HepG2 (cell line): ENCODE measurements at regions not wholly inside any gene's neighbourhood (a gene's known extent, or its start where the extent isn't known, plus 50 kb on each side); places are given as distances from the start of the nearest gene placed in this dataset.

ENCODE experiments used
- ATAC-seq: fragments of 200-7000 bp; cut with Tn5 transposase; 3 replicates; pipeline ENCODE4 v1.9.1; 2020; ENCODE audit warnings: mild to moderate bottlenecking, moderate library complexity
- BruUV-seq: library from RNA; stranded (reverse); fragments of 400-500 nt; replicated peaks from 2 replicates; lab custom pipeline; 2021; lab: Mats Ljungman, UMichigan
- CTCF ChIA-PET: fragments of 300-600 bp; formaldehyde crosslinking; extraction: SDS; loops from one replicate; lab custom pipeline; 2021; ENCODE audit warnings: low total read pairs, inconsistent platforms, low intra/inter-chr PET ratio; lab: Yijun Ruan, JAX
- POLR2A ChIA-PET: fragments of 350-600 bp; sonication (Branson Sonifier 250); formaldehyde crosslinking; loops from one replicate; lab custom pipeline; 2020; ENCODE audit warnings: antibody characterized with exemption, inconsistent platforms; lab: Yijun Ruan, JAX
- DNase-seq: peaks from one replicate; pipeline ENCODE4 v3.0.0-alpha.2; 2015; ENCODE audit warnings: low spot score
- FAIRE-seq: peaks from 3 replicates; lab custom pipeline; 2011; peaks lifted over from hg19 to GRCh38; lab: Jason Lieb, UNC
- H2AFZ ChIP-seq: one replicate; pipeline ENCODE4 v1.6.1; 2011; ENCODE audit warnings: low read length, inconsistent platforms
- H3K27ac ChIP-seq: fragments of 300-600 bp; 3 replicates; pipeline ENCODE4 v1.8.0; 2011; ENCODE audit warnings: mixed run types, mild to moderate bottlenecking, mixed read lengths, low read length, inconsistent platforms; ENCODE audit not compliant: insufficient read depth; ENCODE audit errors: extremely low read length
- H3K27me3 ChIP-seq, 2 experiments: fragments of 200-600 bp in 1 of 2; 2 replicates in 1 of 2; 3 replicates in 1 of 2; pipeline versions ENCODE4 v1.6.0 to v1.8.0; 2011; ENCODE audit warnings: low read length in 2 of 2, mild to moderate bottlenecking in 2 of 2, moderate library complexity in 2 of 2, inconsistent platforms in 1 of 2; ENCODE audit not compliant: insufficient read depth in 2 of 2, control insufficient read depth in 1 of 2
- H3K36me3 ChIP-seq, 2 experiments: fragments of 200-600 bp in 1 of 2; replicated peaks in 1 of 2; 2 replicates in 1 of 2; 3 replicates in 1 of 2; pipeline versions ENCODE4 v1.5.1 to v1.8.0; 2011; ENCODE audit warnings: low read length in 2 of 2, inconsistent platforms in 1 of 2; ENCODE audit not compliant: insufficient read depth in 2 of 2, control insufficient read depth in 1 of 2
- H3K4me1 ChIP-seq: 2 replicates; pipeline ENCODE4 v1.5.1; 2012; ENCODE audit warnings: low read length, inconsistent platforms; ENCODE audit not compliant: insufficient read depth
- H3K4me2 ChIP-seq: 2 replicates; pipeline ENCODE4 v1.6.0; 2011; ENCODE audit warnings: low read depth, low read length, inconsistent platforms
- H3K4me3 ChIP-seq, 3 experiments: fragments of 200-600 bp in 1 of 3; sonication (generic), shearing (Covaris generic) in 1 of 3; replicated peaks in 1 of 3; 2 replicates each; pipeline ENCODE4 v1.5.1; 2011 to 2016; ENCODE audit warnings: low read length in 3 of 3, inconsistent platforms in 2 of 3, low read depth in 2 of 3, mild to moderate bottlenecking in 2 of 3, control low read depth in 1 of 3, mixed read lengths in 1 of 3; ENCODE audit not compliant: insufficient read depth in 1 of 3
- H3K79me2 ChIP-seq: one replicate; pipeline ENCODE4 v1.6.1; 2011; ENCODE audit warnings: low read length, inconsistent platforms; ENCODE audit not compliant: insufficient read depth
- H3K9ac ChIP-seq: 2 replicates; pipeline ENCODE4 v1.6.0; 2011; ENCODE audit warnings: mild to moderate bottlenecking, low read depth, low read length, inconsistent platforms; ENCODE audit not compliant: insufficient read depth
- H3K9me3 ChIP-seq: 2 replicates; pipeline ENCODE4 v1.5.1; 2012; ENCODE audit warnings: mild to moderate bottlenecking, low read length
- H4K20me1 ChIP-seq: 2 replicates; pipeline ENCODE4 v1.6.0; 2011; ENCODE audit warnings: inconsistent platforms, mild to moderate bottlenecking, low read length, moderate library complexity; ENCODE audit not compliant: insufficient read depth
- HIVEP1 ChIP-seq: sonication (generic); formaldehyde crosslinking; IDR thresholded peaks from 2 replicates; pipeline ENCODE4 v1.4.0; 2020; ENCODE audit warnings: mild to moderate bottlenecking, missing genetic modification reagents
- HNRNPL ChIP-seq: fragments of 200-400 bp; formaldehyde crosslinking; IDR thresholded peaks from 2 replicates; pipeline ENCODE4 v1.6.1; 2017; ENCODE audit warnings: mild to moderate bottlenecking, low read depth, low read length
- KDM1A ChIP-seq: IDR thresholded peaks from 2 replicates; pipeline ENCODE4 v1.6.1; 2016; ENCODE audit warnings: missing compliant biosample characterization
- KLF12 ChIP-seq: sonication (generic); formaldehyde crosslinking; IDR thresholded peaks from 2 replicates; pipeline ENCODE4 v1.4.0; 2020; ENCODE audit warnings: missing genetic modification reagents, borderline replicate concordance
- PHB2 ChIP-seq: fragments of 450-650 bp; IDR thresholded peaks from 2 replicates; pipeline ENCODE4 v1.6.1; 2018; ENCODE audit not compliant: partially characterized antibody
- RFX1 ChIP-seq: fragments of 450-650 bp; IDR thresholded peaks from 2 replicates; pipeline ENCODE4 v1.6.1; 2017
- TIGD3 ChIP-seq: sonication (generic); formaldehyde crosslinking; IDR thresholded peaks from 2 replicates; pipeline ENCODE4 v1.5.1; 2020; ENCODE audit warnings: mild to moderate bottlenecking, missing genetic modification reagents, borderline replicate concordance
- ZBED4 ChIP-seq: sonication (generic); formaldehyde crosslinking; IDR thresholded peaks from 2 replicates; pipeline ENCODE4 v1.4.0; 2020; ENCODE audit warnings: missing genetic modification reagents, borderline replicate concordance
- ZNF18 ChIP-seq: sonication (generic); formaldehyde crosslinking; IDR thresholded peaks from 2 replicates; pipeline ENCODE4 v1.8.0; 2022; ENCODE audit warnings: mild to moderate bottlenecking, missing genetic modification reagents; ENCODE audit not compliant: insufficient replicate concordance
- ZNF282 ChIP-seq: fragments of 450-650 bp; IDR thresholded peaks from 2 replicates; pipeline ENCODE4 v1.6.1; 2018; ENCODE audit not compliant: partially characterized antibody
- ZNF33B ChIP-seq: sonication (generic); formaldehyde crosslinking; IDR thresholded peaks from 2 replicates; pipeline ENCODE4 v1.5.1; 2020; ENCODE audit warnings: mild to moderate bottlenecking, missing genetic modification reagents
- ZNF367 ChIP-seq: sonication (generic); formaldehyde crosslinking; IDR thresholded peaks from 2 replicates; pipeline ENCODE4 v1.4.0; 2020; ENCODE audit warnings: missing genetic modification reagents, borderline replicate concordance
- ZNF441 ChIP-seq: sonication (generic); formaldehyde crosslinking; IDR thresholded peaks from 2 replicates; pipeline ENCODE4 v1.7.0; 2021; ENCODE audit warnings: missing genetic modification reagents, borderline replicate concordance
- ZNF746 ChIP-seq: sonication (generic); formaldehyde crosslinking; IDR thresholded peaks from 2 replicates; pipeline ENCODE4 v1.8.0; 2022; ENCODE audit warnings: mild to moderate bottlenecking, missing genetic modification reagents
- ZNF766 ChIP-seq: sonication (generic); formaldehyde crosslinking; IDR thresholded peaks from 2 replicates; pipeline ENCODE4 v1.5.0; 2020; ENCODE audit warnings: missing genetic modification reagents, borderline replicate concordance
- WGBS: methylation state at CpG from one replicate; pipeline ENCODE4 v1.1.6; 2017; ENCODE audit warnings: low lambda C conversion rate; 5-methylcytosine and 5-hydroxymethylcytosine counted together
- in situ Hi-C: cut with HindIII; loops from 2 replicates; pipeline ENCODE4 v1.10.0; 2017; ENCODE audit warnings: low pct_unique_long_range_greater_than_20kb; ENCODE audit not compliant: extremely low pct_ligation_motif_present
- intact Hi-C: fragments of 100-400 bp; cut with micrococcal nuclease; formaldehyde crosslinking; loops from one replicate; pipeline ENCODE4 v1.10.0; 2022; ENCODE audit not compliant: unreplicated experiment
- TF ChIP-seq, protein P1 (sequence below): sonication (generic); formaldehyde crosslinking; IDR thresholded peaks from 2 replicates; pipeline ENCODE4 v1.5.0; 2020; ENCODE audit warnings: mild to moderate bottlenecking, missing genetic modification reagents

DNA sequence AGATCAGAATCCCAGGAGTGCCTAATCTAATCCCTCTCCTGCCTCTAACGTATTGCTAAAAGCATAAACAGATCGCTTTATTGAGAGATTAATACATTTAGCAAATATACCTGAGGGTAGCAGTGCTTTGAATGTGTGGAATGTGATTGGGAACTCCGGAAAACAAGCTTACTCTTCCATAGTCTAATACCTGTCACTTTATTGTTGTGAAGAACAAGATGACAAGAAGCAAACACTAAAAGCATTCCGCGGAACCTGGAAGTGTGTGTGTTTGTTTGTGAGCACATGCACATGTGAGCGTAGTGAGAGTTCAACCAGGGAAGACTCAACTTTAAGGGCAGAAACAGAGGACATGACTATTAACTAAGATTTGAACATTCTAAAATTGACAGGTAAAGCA is 265.0 kb upstream of the GJE1 start:
- intact Hi-C loops (no loop called here), in situ Hi-C loops (no loop called here)
- POLR2A ChIA-PET = no interaction called here
- Histone ChIP-seq H3K27me3 (no peaks in the 10 kb centered on the region), H3K9ac (no peak overlapping the region), H3K27ac (no peak overlapping the region), H3K9me3 (no peaks in the 10 kb centered on the region), H2AFZ (no peak overlapping the region), H3K36me3 (no peaks in the 10 kb centered on the region), H3K4me3 (no peak overlapping the region), H4K20me1 (no peaks in the 10 kb centered on the region), H3K4me2 (no peak overlapping the region), H3K4me1 (peaks cover 9% of the 10 kb centered on the region), H3K79me2 (no peaks in the 10 kb centered on the region)
- CTCF ChIA-PET = no interaction called here
- ATAC-seq (no peak), DNase-seq (no peak), FAIRE-seq (peak; percentile 26)
- WGBS = 46% methylated on average over 6 of the region's 6 CpGs
- no TSS peak for BruUV-seq
- TF ChIP-seq ZBED4 (CRISPR knock-in tag) = no peak
- TF ChIP-seq ZNF746 = no peak
- TF ChIP-seq TIGD3 = no peak
- TF ChIP-seq RFX1 = no peak
- no peak for TF ChIP-seq PHB2
- TF ChIP-seq HIVEP1 (CRISPR knock-in tag) = no peak
- no peak for TF ChIP-seq ZNF282
- TF ChIP-seq, protein P1, sequence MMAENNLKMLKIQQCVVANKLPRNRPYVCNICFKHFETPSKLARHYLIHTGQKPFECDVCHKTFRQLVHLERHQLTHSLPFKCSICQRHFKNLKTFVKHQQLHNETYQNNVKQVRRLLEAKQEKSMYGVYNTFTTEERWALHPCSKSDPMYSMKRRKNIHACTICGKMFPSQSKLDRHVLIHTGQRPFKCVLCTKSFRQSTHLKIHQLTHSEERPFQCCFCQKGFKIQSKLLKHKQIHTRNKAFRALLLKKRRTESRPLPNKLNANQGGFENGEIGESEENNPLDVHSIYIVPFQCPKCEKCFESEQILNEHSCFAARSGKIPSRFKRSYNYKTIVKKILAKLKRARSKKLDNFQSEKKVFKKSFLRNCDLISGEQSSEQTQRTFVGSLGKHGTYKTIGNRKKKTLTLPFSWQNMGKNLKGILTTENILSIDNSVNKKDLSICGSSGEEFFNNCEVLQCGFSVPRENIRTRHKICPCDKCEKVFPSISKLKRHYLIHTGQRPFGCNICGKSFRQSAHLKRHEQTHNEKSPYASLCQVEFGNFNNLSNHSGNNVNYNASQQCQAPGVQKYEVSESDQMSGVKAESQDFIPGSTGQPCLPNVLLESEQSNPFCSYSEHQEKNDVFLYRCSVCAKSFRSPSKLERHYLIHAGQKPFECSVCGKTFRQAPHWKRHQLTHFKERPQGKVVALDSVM = no peak
- TF ChIP-seq ZNF367 (CRISPR knock-in tag) = no peak
- no peak for TF ChIP-seq ZNF18 (CRISPR knock-in tag)
- no peak for TF ChIP-seq KDM1A
- TF ChIP-seq ZNF441 = no peak
- no peak for TF ChIP-seq ZNF33B
- TF ChIP-seq HNRNPL = no peak
- TF ChIP-seq KLF12 (CRISPR knock-in tag) = no peak
- no peak for TF ChIP-seq ZNF766 (CRISPR knock-in tag)
